Fibroblast of villous mesenchyme (primary cell): ENCODE measurements at regions not wholly inside any gene's neighbourhood (a gene's known extent, or its start where the extent isn't known, plus 50 kb on each side); places are given as distances from the start of the nearest gene placed in this dataset.
A peak's percentile ranks its signal among the peaks of the same experiment; 100 is the strongest.
"Not testable (repeated sequence)": the region's sequence is repeated elsewhere in the genome, so short reads cannot be mapped to it uniquely, and the experiment has no call there.

ENCODE experiments used
- DNase-seq: peaks from one replicate; pipeline ENCODE4 v3.0.0-alpha.2; 2010; ENCODE audit warnings: low read depth
- H3K4me3 ChIP-seq: 2 replicates; pipeline ENCODE4 v1.5.1; 2011; ENCODE audit warnings: low read depth, mild to moderate bottlenecking, low read length
- TF ChIP-seq, protein P1 (sequence below): IDR thresholded peaks from 2 replicates; pipeline ENCODE4 v1.5.1; 2012; ENCODE audit warnings: low read depth, mild to moderate bottlenecking, low read length; ENCODE audit not compliant: insufficient read depth

DNA sequence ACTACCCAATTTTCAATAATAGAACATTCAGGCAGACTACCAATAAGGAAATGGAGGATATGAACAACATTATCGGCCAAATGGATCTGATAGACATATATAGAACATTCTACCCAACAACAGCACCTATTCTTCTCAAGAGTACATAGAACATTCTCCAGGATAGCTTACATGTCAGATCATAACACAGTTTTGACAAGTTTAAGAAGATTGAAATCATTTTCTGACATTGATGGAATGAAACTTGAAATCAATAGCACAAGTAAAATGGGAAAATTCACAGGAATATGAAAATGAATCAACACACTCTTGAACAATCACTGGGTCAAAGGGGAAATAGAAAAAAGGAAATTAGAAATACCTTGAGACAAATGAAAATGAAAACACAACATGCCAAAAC, 94.6 kb upstream of the MEGF10 start:
- TF ChIP-seq, protein P1, sequence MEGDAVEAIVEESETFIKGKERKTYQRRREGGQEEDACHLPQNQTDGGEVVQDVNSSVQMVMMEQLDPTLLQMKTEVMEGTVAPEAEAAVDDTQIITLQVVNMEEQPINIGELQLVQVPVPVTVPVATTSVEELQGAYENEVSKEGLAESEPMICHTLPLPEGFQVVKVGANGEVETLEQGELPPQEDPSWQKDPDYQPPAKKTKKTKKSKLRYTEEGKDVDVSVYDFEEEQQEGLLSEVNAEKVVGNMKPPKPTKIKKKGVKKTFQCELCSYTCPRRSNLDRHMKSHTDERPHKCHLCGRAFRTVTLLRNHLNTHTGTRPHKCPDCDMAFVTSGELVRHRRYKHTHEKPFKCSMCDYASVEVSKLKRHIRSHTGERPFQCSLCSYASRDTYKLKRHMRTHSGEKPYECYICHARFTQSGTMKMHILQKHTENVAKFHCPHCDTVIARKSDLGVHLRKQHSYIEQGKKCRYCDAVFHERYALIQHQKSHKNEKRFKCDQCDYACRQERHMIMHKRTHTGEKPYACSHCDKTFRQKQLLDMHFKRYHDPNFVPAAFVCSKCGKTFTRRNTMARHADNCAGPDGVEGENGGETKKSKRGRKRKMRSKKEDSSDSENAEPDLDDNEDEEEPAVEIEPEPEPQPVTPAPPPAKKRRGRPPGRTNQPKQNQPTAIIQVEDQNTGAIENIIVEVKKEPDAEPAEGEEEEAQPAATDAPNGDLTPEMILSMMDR = no peak
- no peak for DNase-seq
- no peak overlapping the region for H3K4me3 ChIP-seq

DNA sequence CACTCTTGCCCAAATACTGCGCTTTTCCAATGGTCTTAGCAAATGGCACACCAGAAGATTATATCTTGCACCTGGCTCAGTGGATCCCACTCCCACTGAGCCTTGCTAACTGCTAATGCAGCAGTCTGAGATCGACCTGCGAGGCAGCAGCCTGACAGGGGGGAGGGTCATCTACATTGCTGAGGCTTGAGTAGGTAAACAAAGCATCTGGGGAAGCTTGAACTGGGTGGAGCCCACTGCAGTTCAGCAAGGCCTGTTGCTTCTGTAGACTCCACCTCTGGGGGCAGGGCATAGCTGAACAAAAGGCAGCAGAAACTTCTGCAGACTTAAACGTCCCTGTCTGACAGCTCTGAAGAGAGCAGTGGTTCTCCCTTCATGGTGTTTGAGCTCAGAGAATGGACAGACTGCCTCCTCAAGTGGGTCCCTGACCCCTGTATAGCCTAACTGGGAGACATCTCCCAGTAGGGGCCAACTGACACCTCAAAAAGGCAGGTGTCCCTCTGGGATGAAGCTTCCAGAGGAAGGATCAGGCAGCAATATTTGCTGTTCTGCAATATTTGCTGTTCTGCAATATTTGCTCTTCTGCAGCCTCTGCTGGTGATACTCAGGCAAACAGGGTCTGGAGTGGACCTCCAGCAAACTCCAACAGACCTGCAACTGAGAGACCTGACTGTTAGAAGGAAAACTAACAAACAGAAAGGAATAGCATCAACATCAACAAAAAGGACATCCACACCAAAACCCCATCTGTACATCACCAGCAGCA, 93.0 kb upstream of the MEGF10 start:
- not testable (repeated sequence) for DNase-seq, H3K4me3 ChIP-seq

DNA sequence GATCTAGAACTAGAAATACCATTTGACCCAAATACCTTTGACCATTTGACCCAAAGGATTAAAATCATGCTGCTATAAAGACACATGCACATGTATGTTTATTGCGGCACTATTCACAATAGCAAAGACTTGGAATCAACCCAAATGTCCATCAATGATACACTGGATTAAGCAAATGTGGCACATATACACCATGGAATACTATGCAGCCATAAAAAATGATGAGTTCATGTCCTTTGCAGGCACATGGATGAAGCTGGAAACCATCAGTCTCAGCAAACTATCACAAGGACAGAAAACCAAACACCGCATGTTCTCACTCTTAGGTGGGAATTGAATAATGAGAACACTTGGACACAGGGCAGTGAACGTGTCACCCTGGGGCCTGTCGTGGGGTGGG, 87.9 kb upstream of the MEGF10 start:
- H3K4me3 ChIP-seq, DNase-seq: not testable (repeated sequence)

DNA sequence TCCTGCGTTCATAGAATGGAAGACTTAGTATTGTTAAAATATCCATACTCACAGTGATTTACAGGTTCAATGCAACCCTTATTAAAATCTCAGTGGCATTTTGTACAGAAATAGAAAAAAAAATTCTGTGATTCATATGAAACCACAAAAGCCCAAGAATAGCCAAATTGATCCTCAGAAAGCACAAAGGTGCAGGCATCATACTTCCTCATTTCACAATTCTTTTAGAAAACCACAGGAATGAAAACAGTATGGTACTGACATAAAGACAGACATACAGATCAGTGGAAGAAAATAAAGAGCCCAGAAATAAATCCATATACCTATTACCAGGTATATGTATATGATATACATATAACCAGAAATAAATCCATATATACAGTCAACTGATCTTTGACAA, 86.8 kb upstream of the MEGF10 start:
- TF ChIP-seq, protein P1 = no peak
- no peak overlapping the region for H3K4me3 ChIP-seq
- peak; percentile 42 for DNase-seq

DNA sequence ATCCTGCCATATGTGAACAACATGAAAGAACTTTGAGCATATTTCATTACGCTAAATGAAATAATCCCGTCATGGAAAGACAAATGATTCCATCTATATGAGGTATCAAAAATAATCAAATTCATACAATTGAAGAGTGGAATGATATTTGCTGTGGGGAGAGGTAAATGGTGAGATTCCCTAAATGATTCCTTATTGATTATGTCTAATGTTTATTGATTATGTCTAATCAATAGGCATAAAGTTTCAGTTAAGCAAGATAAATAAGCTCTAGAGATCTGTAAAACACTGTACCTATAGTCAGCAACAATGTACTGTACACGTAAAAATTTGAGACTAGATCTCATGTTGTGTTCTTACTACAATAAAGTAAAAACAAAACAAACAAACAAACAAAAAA, 85.4 kb upstream of the MEGF10 start:
- DNase-seq = no peak
- H3K4me3 ChIP-seq = no peak overlapping the region
- TF ChIP-seq, protein P1 = no peak

DNA sequence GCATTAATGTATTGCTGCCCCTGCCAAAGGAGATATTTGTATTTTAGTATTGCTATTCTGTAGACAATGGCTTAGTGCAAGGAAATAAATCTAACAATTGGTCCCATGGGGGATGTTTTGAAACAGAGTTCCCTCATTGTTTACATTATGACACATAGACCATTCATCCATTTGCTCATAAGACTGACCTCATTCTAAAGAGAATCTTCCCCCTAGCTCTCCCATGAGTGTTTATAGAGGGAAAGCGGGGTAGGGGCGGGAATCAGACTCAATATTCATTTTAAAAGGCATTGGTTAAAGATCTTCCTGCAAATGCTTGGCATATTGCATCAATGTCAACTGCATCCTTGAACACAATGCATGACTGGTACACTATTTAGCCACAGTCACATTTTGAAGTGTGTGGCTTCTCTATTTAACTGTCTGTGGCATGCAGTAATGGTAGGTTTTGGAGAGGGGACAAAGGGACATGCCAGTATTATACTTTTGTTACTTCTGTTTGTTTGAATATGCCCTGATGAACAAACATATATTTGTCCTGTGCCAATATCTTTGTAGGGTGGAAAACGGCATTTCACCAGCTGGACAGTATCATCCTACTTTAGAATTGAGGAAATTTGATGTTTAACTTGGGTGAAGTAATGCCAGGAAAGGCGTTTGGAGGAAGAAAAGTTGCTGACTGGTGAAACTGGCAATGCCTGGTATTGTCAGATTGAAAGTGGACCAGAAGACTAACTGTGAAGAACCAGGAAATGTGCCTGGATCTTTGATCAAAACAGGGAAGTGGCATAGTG, 84.1 kb upstream of the MEGF10 start:
- TF ChIP-seq, protein P1 = no peak
- DNase-seq = peak; percentile 68
- no peak overlapping the region for H3K4me3 ChIP-seq

DNA sequence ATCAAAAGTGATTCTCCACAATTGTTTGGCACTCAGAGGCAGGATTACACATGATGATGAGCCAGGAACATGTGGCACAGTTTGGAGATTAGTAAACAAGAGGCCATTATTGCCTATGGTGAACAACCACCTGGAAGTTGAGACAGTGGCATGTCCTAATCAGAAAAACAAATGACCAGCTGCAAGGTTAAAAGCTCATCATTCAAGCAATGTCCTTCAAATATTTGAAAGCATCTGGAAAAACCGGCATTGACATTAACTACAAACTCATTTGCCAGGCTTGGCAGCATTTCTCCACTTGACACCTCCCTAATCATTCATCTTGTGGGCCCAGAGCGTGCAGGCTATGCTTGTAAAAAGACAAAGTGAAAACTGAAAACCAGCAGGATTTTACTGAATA, 80.6 kb upstream of the MEGF10 start:
- DNase-seq = no peak
- TF ChIP-seq, protein P1 = no peak
- no peak overlapping the region for H3K4me3 ChIP-seq
